Stimulated activated CD8-positive, alpha-beta memory T cell treated with anti-CD3 and anti-CD28 coated beads, Interleukin-12 subunit alpha, Interleukin-12 subunit beta, amount 100 ng/mL, for 24 hours (primary cell): ENCODE measurements at regions not wholly inside any gene's neighbourhood (a gene's known extent, or its start where the extent isn't known, plus 50 kb on each side); places are given as distances from the start of the nearest gene placed in this dataset.
"Not testable (repeated sequence)": the region's sequence is repeated elsewhere in the genome, so short reads cannot be mapped to it uniquely, and the experiment has no call there.

Source experiments
- DNase-seq: peaks from one replicate; pipeline ENCODE4 v3.0.0-alpha.2; 2020; ENCODE audit errors: extremely low read depth

DNA sequence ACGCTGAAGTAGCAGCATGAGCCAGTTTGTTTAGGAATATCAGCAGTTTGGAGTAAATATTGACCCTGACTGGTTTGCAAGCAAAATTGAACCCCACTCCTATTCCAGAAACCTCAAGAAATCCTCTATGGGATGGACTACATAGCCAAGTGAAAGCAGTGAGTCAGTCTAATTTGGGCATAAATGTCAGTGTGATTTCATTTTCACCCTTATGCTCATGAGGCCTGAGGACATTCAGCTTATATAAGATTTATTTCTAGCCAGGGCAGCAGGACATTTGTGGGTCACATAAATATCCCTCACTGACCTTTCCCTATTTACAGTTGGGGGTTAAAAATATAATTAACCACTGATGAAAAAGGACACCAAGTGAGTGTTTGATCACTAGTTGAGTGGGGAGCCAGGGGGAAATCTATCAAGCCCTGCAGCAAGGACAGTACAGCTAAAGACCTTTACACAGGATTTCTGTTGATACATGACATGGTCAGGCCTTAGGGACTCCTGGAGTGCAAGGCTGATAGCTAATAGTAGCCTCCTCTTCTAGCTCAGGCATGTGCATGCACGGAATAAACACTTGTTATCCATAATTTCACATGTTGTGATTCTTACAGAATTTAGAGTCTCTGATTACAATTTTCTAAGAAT lies 996.9 kb upstream of the GRIA3 start:
- DNase-seq = no peak

DNA sequence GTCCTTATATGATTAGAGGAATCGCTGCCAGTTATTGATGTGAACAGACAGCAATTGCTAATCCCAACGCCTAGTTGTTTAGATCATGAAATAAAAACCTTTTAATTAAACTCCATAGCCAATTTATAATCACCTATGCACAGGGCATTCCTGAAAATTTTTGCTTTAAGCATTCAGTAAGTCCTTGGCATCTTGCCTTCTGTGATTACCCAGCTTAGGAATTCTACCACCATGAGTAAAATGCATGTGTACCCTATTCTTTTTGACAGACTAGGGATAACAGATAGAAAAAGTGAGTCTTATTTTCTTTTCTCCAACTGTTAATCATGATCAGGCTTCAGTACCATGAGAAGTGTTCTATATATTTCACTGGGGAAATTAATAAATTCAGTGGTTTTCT lies 995.3 kb upstream of the GRIA3 start:
- DNase-seq = no peak

DNA sequence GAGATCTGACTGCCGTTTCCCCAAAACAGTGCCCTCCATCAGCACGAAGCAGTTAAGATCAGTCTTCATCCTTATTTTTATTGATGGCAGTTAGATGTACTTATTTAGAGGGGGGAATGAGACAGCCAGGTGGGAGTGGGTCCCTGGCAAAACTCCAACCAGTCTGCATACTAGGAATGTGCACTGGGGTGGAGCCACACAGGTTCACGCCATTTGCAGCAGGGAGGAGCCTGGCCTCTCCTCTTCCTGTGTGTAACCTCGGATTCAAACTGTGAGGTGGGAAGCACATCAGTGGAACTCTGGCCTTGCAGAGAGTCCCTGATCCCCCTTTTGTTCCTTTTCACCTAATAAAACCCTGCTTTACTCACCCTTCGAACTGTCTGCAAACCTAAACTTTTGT lies 987.7 kb upstream of the GRIA3 start:
- DNase-seq = no peak

DNA sequence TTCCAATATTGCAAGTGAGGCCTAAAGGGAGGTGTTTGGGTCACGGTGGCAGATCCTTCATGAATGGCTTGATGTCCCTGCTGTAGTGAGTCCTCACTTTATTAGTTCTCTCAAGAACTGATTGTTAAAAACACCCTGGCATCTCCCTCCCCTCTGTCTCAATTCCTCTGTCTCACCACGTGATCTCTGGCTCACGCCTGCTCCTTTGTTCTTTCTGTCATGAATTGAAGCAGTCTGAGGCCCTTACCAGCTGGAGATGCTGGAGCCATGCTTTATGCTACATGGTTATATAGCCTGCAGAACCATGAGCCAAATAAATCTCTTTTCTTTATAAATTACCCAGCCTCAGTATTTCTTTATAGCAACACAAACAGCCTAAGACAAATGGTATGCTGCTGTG lies 980.7 kb upstream of the GRIA3 start:
- no peak for DNase-seq

DNA sequence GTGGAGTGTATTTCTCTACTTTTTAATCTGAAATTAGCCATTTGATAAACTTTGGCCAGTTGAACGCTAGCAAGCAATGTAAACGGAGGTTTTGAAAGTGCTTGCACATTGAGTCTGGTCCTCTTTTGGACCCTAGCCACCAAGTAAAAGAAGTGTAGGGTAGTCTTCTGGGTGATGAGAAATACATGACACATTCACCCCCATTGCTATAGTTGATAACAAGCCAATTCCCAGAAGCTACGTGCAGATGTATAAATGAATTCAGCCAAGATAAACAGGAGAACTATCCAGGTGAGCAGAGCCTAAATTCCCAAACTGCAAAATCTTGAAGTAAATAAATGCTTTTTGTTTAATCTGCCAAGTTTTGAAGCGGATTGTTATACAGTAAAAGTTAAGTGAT lies 965.4 kb upstream of the GRIA3 start:
- DNase-seq = no peak

DNA sequence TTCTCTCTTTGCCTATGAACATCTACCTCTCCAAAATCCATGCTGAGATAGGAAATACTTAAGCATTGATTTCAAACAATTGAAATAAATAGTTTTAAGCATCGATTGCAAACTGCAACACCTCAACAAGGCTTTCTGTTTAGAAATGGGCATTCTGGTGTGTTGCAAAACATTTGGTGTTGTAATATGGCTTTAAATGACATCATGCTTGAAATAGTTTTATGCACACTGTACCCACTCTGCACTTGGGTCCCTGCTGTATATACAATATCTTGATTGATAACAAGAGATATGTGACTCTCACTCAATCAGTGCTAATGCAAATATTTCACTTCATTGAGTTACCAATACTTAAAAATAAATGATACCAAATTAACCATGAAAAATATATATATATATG lies 964.9 kb upstream of the GRIA3 start:
- DNase-seq = no peak

DNA sequence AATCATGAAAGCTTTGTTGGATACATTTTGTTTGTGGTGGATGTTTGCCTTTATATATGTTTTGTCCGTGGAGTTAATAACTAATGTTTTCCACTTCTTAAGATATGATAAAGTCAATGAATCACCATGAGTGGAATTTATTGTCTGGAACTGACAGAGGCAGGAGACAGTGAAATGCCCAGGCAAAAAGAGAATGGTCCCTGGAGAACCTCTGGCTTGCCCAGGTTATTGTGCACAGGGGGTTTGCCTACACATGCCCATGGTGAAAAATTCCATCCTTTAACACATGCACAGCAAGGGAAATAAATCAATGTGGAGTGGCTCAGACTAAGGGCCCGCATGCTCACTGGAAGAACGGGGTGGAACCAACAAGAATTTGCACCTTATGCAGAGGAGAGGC lies 964.3 kb upstream of the GRIA3 start:
- no peak for DNase-seq

DNA sequence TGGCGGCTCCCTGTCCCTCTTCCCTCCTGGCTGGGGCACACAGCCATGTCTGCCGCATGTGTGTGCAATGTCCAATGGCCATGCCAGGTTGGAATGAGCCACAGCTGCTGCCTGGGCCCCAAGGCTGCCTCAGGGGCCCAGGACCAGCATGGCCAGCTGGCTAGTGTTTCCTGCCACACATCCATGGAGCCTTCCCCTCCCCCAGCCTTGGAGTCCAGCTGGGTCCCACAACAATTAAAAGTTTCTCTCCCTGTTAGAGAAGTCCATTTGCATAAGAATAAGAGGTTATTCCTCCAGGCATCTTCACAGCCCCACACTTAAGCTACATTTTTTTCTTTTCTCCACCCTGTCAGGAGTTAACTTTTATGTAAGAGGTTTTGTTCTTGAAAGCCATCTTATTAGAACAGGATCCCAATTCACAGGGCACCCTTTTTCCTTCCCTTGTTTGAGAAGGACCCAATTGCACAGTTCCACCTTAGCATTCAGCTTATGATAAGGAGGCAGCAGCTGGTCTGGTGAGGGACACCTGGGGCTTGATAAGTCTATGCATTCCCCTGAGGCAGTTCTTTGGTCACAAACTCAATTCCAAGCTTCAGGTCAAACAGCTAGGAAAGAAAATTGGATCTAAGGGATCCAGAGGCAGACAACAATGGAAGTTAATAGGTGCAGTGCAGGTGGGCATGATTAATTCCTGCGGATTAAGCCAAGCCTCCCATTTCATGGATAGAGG lies 963.3 kb upstream of the GRIA3 start:
- no peak for DNase-seq

DNA sequence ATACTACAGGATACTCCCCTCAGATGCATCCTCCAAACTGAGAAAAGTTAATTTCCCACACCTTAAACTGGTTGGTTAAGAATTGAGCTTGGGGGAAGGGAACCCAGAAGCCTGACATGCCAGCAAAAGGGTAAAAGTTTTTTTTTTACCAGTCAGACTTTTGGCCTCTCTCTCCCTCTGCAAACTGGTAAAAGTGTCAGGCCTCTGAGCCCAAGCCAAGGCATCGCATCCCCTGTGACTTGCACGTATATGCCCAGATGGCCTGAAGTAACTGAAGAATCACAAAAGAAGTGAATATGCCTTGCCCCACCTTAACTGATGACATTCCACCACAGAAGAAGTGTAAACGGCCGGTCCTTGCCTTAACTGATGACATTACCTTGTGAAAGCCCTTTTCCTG lies 962.3 kb upstream of the GRIA3 start:
- not testable (repeated sequence) for DNase-seq

DNA sequence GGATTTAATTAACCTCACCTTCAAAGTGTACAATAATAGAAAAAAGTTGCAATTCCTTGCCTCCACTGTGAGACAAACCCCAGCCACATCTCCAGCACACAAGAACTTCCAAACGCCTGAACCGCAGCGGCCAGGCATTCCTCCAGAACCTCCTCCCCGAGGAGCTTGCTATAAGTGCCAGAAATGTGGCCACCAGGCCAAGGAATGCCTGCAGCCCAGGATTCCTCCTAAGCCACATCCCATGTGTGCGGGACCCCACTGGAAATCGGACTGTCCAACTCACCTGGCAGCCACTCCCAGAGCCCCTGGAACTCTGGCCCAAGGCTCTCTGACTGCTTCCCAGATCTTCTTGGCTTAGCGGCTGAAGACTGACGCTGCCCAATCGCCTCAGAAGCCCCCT lies 959.9 kb upstream of the GRIA3 start:
- DNase-seq = not testable (repeated sequence)

DNA sequence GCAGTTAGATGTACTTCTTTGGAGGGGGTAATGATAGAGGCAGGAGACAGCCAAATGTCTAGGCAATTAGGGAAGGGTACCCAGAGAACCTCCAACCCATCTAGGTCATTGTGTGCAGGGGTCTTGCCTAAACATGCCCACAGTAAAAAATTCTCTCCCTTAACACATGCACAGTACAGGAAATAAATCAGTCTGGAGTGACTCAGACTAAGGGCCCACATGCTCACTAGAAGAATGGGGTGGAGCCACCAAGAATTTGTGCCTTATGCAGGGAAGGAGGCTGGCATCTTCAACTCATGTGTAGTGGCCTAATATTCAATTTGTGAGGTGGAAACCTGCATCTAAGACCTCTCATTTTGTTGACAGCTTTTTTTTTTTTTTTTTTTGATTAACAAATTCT lies 945.3 kb upstream of the GRIA3 start:
- DNase-seq = no peak

DNA sequence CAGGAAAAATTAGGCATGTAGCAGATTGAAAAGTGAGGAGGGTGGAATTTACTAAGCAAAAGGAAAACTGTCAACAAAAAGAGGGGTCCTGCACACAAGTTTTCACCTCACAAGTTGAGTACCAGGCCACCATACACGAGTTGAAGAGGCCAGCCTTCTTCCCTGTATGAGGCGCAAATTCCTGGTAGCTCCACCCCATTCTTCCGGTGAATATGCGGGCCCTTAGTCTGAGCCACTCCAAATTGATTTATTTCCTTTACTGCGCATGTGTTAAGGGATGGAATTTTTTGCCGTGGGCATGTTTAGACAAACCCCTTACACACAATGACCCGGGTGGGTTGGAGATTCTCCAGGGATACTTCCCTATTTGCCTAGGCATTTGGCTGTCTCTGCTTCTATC lies 942.1 kb upstream of the GRIA3 start:
- no peak for DNase-seq

DNA sequence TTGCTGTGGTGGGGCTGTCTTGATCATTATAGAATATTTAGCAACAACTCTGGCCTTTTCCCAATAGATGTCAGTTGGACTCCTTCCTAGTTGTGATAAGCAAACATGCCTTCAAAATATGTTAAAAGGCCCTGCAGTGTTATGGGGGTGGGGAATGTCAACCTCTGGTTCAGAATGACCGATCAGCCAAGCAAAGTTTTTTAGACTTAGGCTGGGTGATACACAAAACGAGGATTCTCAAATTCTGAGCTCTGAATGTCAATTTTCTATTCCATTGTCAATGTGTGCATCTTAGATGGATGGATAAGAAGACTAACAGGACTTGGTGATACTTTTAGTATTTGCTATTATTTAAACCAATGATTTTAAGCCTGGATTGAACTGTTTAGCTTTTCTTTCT lies 940.0 kb upstream of the GRIA3 start:
- no peak for DNase-seq

DNA sequence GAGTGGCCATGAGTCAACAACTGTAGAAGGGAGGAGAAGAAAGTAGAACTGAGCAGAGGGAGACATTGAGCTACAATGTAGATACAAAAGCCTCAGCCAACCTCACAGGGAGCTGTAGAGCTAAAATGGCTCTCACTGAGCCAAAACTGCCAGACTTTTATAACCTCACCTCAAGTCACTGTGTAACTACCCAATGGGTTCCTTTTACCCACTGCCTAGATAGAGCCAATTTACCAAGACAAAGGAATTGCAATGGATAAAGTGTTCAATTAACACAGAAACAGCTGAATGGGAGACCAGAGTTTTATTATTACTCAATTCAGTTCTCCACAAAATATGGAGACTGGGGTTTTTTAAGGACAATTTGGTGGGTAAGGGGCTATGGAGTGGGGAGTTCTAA lies 938.9 kb upstream of the GRIA3 start:
- DNase-seq = no peak

DNA sequence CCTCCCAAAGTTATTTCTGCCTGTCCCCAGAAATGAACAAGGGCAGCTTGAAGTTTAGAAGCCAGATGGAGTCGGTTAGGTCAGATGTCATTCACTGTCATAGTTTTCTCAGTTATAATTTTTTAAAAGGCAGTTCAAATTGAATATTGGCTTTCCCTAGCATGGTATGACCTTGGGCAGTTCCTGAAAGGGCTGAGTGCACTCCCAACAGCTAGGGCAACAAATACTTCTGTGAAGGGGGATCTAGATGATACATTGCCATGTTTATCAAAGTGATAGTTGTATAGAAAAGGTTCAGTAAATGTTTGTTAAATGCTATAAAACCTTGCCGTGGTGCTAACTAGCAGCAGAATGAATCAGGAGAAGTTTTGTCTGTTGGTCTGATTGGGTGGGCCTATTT lies 938.1 kb upstream of the GRIA3 start:
- no peak for DNase-seq

DNA sequence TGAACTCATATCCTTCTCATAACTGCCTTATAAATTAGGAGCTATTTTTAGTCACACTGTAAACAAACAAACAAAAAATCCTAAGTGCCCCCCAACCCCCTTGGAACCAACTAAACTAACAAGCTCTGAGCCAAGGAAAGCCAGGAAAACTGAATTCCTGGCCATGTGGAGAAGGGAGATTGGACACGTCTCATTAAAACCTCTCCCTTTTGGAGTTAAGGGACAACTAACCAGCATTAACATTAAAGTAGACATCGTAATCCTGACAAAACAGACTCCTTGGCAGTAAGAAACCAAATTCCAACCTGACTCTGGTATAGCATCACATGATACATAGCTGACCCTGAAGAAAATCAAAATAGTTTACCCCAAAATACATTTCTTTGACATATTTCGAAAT lies 937.1 kb upstream of the GRIA3 start:
- no peak for DNase-seq

DNA sequence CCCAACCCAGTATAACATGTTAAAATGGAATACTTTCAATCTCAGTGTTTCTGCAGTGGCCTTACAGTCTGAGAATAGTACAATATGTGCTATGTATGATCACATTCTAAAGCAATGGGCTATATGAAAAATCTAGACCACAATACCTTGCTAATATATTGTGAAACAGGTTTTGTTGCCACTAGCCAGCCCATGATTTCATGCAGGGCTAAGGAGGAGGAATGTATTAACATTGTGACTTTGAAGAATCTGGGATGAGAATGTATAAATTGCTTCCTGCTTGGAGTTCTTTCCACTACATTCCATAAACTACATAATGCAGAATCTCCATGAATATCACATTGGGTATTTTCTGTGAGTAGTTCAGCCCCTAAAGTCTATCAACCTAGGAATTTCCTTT lies 935.4 kb upstream of the GRIA3 start:
- DNase-seq = no peak

DNA sequence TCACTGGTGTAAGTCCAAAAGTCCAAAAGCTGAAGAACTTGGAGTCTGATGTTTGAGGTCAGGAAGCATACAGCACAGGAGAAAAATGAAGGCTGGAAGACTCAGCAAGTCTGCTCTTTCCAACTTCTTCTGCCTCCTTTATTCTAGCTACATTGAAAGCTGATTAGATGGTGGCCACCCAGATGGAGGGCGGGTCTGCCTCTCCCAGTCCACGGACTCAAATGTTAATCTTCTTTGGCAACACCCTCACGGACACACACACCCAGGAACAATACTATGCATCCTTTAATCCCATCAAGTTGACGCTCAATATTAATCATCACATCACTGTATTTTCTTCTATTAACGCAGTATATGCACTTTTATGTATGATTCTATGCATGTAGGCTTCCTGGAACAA lies 931.6 kb upstream of the GRIA3 start:
- no peak for DNase-seq

DNA sequence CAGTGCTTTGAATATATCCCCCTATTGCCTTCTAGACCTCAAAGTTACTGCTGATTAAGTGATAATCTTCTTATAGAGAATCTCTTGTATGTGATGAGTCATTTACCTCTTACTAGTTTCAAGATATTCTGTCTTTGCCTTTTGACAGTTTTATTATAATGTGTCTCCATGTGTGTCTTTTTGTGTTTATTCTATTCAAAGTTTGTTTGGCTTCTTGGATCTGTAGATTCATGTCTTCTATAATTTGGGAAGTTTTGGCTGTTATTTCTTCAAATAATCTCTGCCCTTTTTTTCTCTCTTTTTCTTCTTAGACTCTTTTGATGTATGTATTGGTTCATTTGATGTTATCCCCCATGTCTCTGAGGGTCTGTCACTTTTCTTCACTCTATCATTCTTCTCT lies 915.7 kb upstream of the GRIA3 start:
- no peak for DNase-seq

DNA sequence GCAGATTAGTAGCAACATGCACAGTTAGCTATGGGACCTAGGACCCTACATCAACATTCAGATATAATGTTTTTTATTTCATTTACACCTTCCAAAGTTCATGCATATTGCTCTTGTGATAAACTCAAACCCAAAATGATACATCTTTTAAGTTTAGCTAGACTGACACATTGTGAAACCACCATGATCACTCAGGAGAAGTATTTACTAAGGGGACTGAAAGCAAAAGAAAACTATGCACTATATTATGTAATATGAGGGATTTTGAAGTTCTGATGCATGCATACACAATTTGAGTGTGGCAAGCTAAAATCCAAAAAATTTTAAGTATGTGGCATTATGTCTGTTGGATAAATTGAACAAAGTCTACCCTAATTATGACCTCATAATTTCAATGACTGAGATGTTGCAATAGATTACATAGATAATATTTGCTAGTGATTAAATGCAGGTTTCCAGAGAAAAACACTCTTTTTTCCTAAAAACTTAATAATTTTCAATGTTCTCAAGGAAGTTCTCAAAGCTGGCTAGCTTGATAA lies 914.8 kb upstream of the GRIA3 start:
- no peak for DNase-seq

DNA sequence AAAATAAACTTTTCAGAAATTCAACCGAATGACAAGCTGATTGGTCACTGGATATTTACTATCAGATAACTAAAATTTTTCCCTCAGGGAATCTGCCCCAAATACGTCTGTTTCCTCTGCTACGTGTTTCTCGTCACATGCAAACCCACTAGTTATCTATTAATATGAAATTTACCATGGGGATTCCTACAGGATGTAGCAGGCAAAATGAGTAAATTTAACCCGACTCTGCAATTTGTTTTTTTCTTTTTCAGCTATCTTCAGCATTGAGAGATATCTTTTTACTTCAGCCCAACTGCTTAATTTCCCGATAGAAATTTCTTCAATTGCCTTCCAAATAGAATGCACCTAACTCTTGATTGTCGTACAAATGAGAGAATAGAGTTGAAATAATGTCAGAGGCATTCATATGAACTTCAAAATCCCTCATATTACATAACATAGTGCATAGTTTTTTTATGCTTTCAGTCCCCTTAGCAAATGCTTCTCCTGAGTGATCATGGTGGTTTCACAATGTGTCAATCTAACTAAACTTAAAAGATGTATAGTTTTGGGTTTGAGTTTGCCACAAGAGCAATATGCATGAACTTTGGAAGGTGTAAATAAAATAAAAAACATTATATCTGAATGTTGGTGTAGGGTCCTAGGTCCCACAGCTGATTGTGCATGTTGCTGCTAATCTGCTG lies 913.1 kb upstream of the GRIA3 start:
- no peak for DNase-seq

DNA sequence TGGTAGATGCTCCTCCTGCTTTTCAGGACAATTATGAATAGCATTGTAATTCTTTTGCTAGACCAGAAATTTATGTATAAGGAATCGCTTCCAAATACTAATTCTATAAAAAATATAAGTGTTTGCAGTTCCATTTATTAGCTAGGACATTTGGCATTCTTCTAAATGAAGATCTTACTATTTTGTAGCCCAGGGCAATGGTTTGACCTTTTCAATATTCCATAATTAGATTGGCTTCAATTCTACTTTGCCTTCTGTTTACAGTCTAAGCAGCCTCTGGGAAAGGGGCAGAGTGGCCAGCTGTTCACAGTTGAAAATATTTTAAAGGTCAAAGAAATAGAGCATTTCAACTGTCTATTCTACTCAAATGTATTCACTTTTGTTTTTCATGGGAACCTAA lies 912.1 kb upstream of the GRIA3 start:
- DNase-seq = no peak

DNA sequence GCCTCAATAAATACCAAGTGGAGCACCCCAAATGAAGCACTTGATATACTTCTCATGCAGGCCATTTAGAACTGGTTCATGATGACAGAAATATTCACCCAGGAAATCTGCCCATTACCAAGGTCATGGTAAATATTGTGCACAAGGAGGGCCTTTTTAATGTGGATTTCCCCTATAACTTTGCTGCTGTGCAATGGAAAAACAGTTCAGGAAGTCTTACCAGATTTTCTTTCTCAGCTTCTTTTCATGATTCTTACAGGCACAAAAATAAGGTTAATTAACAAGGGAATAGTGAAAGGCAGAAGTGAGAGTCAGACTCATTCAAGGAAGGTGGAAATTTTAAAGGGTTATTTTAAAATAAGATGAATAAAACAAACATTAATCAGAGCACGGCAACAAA lies 904.3 kb upstream of the GRIA3 start:
- no peak for DNase-seq
